ENCODE measurements at regions not wholly inside any gene's neighbourhood (a gene's known extent, or its start where the extent isn't known, plus 50 kb on each side); places are given as distances from the start of the nearest gene placed in this dataset.
"Not testable (repeated sequence)": the region's sequence is repeated elsewhere in the genome, so short reads cannot be mapped to it uniquely, and the experiment has no call there.

DNA sequence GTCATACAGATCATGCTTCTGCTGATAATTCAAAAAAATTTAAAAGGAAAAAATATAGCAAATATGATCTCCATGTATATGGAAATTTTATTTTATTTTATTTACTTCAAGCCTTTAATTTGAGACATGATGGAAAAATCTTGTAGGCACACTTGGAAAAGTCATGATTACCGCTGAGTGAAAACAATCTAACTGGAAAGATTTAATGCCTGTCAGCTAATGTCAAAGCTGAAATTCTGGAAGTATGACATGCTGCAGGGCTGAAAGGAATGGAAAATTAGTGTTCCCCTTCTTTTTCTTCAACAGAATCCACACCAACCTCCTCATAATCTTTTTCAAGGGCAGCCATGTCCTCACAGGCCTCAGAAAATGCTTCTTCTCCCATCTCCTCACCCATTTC is 58.2 kb downstream of the RPRM start:
- no peak for DNase-seq

DNA sequence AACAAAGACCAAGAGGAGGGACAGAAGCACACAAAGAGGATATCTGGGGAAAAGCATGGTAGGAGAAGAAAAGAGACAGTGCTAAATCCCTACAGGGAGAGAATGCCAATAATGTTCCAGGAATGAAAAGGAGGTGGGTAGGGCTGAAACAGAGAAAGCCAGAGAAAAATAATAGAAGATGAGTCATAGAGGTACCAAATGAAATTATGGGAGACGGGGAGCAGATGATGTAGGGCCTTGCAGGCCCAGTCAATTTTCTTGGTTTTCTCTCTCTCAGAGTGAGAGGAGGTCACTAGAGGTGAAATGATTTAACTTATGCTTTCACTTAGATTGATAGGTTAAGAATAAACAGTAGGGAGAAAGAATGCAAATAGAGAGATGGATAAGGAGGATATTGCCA is 61.5 kb downstream of the RPRM start:
- DNase-seq = no peak

DNA sequence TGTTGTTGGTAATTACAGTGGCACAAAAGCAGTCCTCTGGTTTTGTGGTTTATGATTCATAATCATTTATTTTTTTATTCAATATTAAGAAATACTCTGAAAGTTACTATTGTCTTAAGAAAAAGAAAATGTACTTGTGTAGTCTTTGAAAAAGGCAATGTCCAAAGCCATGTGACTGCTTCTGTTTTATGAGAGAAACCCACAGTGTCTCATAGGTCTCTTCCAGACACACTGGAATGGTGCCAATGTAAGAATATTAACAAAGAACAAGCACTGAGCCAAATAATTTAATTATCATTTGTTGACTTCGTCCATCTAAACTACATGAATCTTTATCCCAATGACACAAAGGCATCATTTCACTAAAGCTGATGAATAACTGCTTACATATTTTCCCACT is 62.5 kb downstream of the RPRM start:
- DNase-seq = no peak

DNA sequence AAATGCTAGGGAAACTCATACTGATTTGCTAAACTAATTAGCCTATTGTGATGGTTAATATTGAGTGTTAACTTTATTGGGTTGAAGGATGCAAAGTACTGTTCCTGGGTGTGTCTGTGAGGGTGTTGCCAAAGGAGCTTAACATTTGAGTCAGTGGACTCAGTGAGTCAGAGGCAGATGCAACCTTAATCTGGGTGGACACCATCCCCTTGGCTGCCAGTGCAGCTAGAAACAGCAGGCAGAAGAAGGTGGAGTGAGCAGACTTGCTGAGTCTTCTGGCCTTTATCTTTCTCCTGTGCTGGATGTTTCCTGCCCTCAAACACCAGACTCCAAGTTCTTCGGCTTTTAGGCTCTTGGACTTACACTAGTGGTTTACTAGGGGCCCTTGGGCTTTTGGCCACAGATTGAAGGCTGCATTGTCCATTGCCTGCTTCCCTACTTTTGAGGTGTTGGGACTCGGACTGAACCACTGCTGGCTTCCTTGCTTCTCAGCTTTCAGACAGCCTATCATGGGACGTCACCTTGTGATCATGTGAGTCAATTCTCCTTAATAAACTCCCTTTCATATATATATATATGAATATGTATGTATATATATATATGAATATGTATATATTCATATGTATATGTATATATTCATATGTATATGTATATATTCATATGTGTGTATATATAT is 69.7 kb downstream of the RPRM start:
- DNase-seq = no peak

DNA sequence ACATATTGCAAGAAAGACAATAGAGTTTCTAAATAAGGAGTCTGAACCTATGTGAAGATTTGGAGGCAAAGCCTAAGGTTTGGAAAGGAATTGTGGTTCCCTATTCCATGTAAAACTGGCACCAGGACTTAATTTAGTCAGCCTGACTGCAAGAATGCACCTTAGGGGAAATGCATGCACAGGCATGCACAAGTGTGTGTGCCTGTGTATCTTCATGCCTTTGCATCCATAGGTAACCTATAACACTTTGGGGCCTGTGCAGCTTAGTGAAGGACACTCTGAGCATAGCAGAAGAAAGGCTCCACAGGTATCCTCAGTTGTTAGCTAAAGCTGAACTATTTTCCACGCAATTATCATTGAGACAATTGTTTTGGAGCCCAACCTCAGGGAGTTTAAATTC is 73.4 kb downstream of the RPRM start:
- no peak for DNase-seq

DNA sequence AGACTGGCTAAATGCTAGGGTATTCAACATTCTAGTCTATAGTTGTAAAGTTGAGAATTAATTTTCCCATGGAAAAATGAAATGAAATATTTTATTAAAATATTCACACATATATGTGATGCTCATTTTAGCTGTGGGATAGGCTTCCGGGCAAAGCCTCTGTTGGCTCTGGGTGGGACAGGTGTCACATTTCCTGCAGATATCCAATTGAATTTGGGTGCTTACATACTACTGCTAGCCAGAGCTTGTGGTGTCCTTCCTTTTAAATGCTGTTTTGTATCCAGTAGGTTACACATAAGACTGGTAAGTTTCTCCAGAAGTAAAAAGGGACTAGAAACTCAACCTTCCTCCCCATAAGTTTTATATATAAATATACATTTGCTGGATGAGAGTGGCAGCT is 73.8 kb downstream of the RPRM start:
- DNase-seq = no peak

DNA sequence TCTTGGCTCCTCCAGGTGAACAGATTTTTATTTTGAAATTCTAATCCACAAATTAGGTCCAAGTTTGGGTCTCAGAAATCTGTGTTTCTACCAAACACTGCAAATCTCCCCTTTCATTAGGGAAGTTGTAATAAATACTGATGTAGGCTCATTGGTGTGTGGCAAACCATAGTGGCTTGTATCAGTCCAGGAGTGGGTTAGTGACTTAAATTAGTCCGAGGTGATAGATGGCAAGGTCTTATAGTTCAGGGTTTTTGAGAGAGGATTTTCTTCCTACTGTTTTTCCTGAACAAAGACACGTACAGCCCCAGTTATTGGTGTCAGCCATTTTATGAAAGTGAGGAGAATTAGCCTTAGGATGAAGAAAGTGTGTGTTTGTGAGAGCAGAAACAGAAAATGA is 74.6 kb downstream of the RPRM start:
- DNase-seq = no peak

DNA sequence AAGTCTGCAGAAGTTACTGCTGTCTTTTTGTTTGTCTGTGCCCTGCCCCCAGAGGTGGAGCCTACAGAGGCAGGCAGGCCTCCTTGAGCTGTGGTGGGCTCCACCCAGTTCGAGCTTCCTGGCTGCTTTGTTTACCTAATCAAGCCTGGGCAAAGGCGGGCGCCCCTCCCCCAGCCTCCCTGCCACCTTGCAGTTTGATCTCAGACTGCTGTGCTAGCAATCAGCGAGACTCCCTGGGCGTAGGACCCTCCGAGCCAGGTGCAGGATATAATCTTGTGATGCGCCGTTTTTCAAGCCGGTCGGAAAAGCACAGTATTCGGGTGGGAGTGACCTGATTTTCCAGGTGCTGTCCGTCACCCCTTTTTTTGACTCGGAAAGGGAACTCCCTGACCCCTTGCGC is 75.2 kb downstream of the RPRM start:
- not testable (repeated sequence) for DNase-seq

DNA sequence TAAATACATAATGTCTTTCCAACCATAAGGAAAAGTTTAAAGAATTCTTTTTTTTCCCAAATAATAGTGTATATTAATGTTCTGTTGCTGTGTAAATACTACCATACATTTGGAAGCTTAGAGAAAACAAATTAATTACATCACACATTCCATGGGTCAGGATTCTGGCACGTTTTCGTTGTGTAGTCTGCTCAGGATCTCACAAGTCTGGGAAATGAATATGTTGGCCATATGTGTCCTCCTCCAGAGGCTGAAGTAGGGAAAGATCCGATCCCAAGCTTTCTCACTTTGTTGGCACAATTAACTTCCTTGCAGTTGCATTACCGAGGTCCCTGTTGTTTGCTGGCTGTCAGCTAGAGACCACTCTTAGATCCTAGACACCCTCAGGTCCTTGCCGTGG is 83.9 kb downstream of the RPRM start:
- no peak for DNase-seq

DNA sequence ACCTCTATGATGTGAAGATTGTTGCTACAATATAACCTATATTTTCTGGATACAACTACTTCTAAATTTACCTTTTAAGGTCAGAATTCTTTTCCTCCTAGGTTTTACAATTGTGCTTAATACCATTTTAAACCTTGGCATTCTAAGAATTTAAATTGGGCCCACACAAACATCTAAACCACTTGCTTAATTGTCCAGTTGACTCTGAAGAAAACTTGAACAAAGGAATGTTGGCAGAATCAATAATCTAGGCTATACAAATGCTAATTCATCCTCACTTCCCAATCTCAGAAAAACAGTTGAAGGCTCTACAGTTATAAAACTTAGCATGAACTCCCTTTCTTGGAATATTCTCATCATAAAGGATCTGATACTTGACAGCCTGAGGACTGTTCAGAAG is 84.3 kb downstream of the RPRM start:
- no peak for DNase-seq

DNA sequence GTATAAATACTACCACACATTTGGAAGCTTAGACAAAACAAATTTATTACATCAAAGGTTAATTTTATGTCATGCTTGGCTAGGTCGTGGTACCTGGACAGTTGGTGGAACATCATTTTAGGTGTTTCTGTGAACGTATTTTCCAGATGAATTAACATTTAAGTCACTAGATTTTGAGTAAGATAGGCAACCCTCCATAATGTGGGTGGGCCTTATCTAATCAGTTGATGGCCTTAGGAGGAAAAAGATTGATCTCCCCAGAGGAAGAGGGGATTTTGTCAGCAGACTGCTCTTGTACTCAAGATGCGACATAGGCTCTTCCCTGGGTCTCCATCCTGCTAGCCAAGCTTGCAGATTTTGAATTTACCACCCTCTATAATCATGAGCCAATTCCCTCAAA is 85.0 kb downstream of the RPRM start:
- DNase-seq = no peak

DNA sequence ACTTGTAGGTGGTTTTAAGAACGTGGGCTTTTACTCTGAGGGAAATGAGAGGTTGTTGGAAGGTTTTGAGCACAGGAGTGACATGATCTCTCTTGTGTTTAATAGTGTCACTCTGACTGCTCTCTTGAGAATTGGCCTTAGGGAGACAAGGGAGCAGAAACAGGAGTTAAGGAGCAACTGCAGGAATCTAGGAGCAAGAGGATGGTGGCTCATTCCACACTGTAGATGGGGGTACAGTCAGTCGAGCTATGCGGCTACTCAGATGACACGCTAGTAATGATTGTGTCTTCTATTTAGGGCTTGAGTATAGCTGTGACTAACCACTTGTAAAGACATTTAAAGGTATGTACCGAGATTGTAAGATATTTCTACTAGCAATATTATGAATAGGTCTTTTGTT is 87.4 kb downstream of the RPRM start:
- DNase-seq = no peak

DNA sequence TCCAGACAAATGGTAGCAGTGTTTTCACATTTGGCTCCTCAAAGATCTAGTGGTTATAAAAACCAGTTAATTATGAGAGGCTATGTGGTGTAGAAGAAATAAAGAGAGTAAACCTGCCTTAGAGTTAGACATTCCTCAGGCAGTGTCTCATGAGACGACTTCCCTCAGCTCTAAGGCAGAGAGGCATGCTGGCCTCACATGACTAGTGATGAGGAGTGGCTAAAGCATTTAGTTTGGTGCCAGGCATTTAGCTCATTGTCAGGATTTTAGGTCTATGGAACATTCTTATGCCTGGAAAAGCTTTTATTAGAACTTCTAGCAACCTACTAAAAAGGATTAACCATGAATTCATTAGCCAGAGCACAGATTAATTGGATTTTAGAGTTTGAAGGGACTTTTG is 90.3 kb downstream of the RPRM start:
- DNase-seq = no peak

DNA sequence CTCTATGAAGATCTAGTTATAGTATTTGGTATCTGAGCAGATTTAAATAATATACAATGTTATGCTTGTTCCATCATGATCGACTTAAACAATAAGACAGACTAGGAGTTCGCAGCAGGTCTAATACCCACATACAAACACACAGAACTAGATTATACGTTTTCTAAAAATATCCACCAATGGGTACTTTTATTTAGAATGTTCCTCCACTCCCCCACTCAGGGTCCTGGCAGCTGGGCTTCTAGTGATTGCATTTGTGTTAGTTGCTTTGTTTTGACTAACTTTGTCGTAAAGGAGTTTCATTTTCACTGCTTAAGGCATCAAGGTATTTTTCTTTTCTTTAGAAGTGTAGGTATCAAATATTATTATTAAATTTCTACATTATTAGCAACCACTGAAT is 91.4 kb downstream of the RPRM start:
- no peak for DNase-seq

DNA sequence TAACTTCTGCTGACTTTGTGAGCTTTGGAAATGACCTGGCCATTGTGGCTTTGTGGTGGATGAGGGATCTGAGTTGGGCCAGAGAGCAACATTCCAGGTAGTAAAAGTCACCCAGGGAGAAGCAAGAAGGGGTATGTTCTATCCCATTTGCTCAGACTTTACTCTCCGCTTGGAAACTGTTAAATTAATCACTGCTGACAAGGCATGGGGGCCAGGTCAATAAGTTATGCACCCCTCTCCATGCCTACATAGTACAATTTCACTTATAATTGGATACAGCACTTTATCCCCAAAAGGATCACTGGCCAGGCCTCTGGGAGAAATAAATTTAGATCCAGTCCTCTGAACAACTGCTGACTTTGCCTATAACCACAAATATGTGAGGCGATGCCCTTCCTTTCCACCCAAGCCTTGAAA is 92.1 kb downstream of the RPRM start:
- DNase-seq = no peak

DNA sequence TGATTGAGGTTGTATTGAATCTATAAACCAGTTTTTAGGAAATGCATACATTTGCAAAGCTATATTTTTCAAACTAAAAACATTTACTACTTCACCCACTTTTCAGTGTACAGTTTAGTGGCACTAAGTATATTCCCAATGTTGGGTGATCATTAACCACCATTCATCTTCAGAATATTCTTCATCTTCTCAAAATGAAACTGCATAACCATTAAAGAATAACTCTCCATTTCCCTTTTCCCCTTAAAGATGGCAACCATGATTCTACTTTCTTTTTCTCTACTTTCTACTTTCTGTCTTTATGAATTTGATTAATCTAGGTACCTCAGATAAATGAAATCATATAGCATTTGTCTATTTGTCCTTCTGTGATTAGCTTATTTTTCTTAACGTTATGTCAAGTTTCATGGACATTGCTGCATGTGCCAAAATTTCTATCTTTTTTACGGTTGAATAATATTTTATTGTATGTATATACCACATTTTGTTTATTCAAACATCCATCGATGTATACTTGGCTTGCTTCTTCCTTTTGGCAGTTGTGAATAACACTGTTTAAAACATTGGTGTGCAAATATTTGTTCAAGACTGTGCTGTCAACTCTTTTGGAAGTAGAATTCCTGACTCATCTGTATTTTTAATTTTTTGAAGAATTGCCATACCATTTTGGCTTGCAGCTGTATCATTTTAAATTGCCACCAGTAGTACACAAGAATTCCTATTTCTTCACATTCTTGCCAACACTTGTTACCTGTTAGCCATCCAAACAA is 104.9 kb downstream of the RPRM start:
- DNase-seq = no peak

DNA sequence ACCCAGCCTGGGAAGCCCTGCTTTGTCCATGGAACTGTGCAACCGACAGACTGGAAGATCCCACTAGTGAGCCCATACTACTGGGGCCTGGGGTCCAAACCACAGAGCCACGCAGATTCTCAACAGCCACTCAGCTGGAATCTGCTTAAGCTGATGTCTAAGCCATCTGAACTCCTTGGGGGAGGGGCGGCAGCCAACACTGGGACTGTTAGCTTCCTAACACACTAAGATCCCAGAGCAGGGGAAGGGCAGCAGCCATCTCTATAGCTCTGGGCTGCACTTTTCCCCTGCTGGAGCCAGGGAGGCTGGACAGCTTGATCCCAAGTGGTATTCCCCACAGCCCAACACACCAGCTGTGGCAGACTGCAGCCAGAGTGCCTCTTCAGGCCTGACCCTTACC is 118.3 kb downstream of the RPRM start:
- DNase-seq = no peak

DNA sequence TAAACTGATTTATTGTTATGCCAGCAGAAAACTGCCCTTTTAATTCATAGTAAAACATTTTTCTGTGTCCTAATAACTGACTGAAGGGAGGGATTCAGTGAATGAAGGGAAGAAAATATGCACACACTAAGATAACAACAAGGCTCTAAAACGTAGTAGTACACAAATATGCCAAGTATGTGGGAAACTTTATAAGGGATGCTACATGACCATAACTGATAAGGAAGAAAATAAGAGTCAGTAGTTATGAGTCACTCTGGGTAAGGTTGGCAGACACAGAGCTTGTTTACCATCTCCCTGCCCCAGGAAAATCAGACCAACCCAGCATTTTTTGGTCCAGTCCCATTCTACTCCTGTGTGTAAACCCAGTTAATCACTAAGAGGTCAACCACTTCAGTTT is 124.2 kb downstream of the RPRM start:
- no peak for DNase-seq

DNA sequence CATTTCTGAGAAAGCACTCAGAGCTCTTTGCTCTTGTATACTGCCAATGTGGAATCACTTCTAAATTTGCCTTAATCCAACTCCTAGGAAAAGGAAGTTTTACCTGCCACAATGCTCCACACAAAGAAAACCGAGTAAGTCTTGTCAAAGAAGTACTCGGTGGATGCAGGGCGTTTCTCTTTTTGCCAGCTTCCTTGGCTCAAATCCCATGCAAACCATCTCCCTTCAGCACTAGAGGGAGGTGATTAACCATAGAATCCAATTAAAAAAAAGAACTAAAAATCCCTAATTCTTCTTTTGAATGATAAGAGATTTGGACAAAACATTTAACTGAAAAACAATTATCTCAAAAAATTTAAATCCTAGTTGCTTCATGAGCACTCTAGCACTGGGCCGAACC is 129.0 kb downstream of the RPRM start:
- DNase-seq = no peak

DNA sequence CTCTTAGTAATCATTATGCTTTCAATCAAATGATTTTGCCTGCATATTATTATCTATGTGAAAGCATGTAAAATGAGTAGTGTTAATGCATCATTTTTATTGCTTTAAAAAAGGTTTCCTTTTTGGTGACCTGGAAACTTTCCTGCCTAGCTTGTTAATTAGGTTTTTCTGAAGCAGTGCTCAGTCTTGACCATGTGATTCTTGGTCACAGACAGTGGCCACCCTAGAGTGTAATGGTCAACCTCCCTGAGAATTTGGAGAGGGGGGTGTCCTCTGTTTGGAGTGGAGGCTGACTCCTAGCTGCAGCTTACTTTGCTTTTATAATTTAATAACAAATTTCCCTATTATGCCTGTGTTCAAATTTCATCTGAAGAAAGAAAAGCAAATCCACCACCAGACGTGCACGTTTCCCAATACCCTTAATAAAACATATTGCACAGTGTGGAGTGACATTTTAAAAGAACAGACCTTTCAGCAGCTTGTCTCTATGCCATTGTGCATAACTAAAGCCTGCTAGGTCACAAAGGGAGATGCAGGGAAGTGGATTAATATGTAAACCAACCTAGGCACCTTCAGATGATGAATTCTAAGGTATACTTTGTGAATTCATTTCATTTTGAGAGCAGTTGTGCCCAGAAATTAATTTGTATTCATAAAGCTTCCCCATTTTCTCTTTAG is 130.6 kb downstream of the RPRM start:
- DNase-seq = no peak

DNA sequence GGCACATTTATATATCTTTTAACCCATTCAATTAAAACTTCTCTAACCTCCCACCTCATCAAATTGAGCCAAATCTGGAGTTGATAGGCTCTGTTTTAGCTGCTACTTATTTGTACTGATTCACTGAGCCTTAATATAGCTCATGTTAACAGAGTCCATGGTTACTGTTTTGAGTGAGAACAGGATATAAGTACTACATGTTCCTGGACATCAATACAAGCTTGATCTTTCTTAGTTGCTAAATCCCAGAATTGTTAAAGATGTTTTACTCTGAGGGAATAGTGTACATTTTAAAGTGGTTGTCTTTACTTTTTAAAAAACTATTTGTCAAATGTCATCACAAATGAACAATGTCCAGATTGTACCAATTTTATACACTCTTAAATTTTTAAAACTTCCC is 157.7 kb downstream of the RPRM start:
- no peak for DNase-seq

DNA sequence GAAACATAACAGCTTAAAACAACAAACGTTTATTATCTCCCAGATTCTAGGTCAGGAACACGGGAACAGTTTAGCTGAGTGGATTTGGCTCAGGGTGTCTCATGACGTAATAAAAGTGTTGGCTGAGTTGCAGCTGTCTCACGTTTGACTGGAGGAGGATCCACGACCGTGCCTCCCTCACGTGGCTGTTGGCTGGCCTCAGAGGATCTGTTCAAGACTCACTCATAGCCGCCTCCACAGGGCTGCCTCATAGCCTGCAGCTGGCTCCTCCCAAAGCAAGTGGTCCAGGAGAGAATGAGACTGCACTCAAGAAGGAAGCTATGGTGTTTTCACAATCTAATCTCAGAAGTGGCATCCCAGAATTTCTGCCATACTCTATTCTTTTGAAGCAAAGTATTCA is 167.1 kb downstream of the RPRM start:
- no peak for DNase-seq

DNA sequence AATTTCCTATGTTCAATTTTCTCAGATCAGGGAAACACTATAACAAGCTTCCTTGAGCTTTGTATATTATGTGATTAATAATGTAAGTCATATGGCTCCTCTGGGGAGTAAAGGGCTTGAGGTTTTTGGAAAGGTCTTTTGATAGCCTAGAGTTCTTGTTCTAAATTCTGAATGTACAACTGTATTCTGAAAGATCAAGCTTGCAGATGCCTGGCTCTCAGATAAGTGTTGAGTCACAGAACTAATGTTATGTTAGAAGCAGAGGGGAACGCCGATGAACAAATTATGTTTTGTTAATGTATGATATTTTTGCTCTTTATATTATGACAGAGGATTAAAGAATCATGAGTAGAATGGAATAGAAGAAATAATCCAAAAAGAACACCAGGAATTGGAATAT is 170.1 kb downstream of the RPRM start:
- DNase-seq = no peak

Measured in nucleus accumbens (tissue), 56 donors.